ENCODE measurements at regions not wholly inside any gene's neighbourhood (a gene's known extent, or its start where the extent isn't known, plus 50 kb on each side); places are given as distances from the start of the nearest gene placed in this dataset.

- no peak for TF ChIP-seq POLR2AphosphoS5 (IDR thresholded peaks at IDR 0.05; ENCODE audit: low read depth, low read length)
- no peak for TF ChIP-seq TAF1 (IDR thresholded peaks at IDR 0.05; ENCODE audit: borderline replicate concordance, low read depth, low read length)
Observed at GRCh38 chr6:99143108-99143861, 195.5 kb upstream of the FBXL4 start.
